ENCODE measurements at regions not wholly inside any gene's neighbourhood (a gene's known extent, or its start where the extent isn't known, plus 50 kb on each side); places are given as distances from the start of the nearest gene placed in this dataset.
"Not testable (repeated sequence)": the region's sequence is repeated elsewhere in the genome, so short reads cannot be mapped to it uniquely, and the experiment has no call there.

- no peak for DNase-seq
Measured at GRCh38 chr2:76174505-76174904, 463.8 kb upstream of the GCFC2 start.

GRCh38 chr2:76173206-76173605 lies 462.5 kb upstream of the GCFC2 start:
- not testable (repeated sequence) for DNase-seq

- DNase-seq = not testable (repeated sequence)
Measured at GRCh38 chr2:76172154-76172595, 461.5 kb upstream of the GCFC2 start.

GRCh38 chr2:76170856-76171255 lies 460.1 kb upstream of the GCFC2 start:
- no peak for DNase-seq

- no peak for DNase-seq
Measured at GRCh38 chr2:76170009-76170384, 459.3 kb upstream of the GCFC2 start.

- DNase-seq = no peak
Measured at GRCh38 chr2:76169276-76170008, 458.7 kb upstream of the GCFC2 start.

- DNase-seq = no peak
Measured at GRCh38 chr2:76163860-76164259, 453.1 kb upstream of the GCFC2 start.

GRCh38 chr2:76160670-76161069 lies 450.0 kb upstream of the GCFC2 start:
- DNase-seq = no peak

- DNase-seq = no peak
Measured at GRCh38 chr2:76159042-76159648, 448.4 kb upstream of the GCFC2 start.

- DNase-seq = peak in 4 of 56 donors; percentile 2 to 39 (median 22)
Measured at GRCh38 chr2:76157531-76157930, 446.8 kb upstream of the GCFC2 start.

GRCh38 chr2:76154981-76155380 lies 444.3 kb upstream of the GCFC2 start:
- DNase-seq = no peak

GRCh38 chr2:76149846-76150245 lies 439.1 kb upstream of the GCFC2 start:
- no peak for DNase-seq

- not testable (repeated sequence) for DNase-seq
Measured at GRCh38 chr2:76139303-76139702, 428.6 kb upstream of the GCFC2 start.

- no peak for DNase-seq
Measured at GRCh38 chr2:76128622-76129021, 417.9 kb upstream of the GCFC2 start.

GRCh38 chr2:76120176-76120575 lies 409.5 kb upstream of the GCFC2 start:
- DNase-seq = peak in 3 of 56 donors; percentile 0 to 3 (median 1)

GRCh38 chr2:76089683-76090082 lies 379.0 kb upstream of the GCFC2 start:
- no peak for DNase-seq

- no peak for DNase-seq
Measured at GRCh38 chr2:76083248-76083647, 372.5 kb upstream of the GCFC2 start.

GRCh38 chr2:76082509-76082908 lies 371.8 kb upstream of the GCFC2 start:
- no peak for DNase-seq

- DNase-seq = no peak
Measured at GRCh38 chr2:76080154-76080553, 369.4 kb upstream of the GCFC2 start.

- DNase-seq = no peak
Measured at GRCh38 chr2:76075126-76075525, 364.4 kb upstream of the GCFC2 start.

- DNase-seq = no peak
Measured at GRCh38 chr2:76073992-76074604, 363.4 kb upstream of the GCFC2 start.

- no peak for DNase-seq
Measured at GRCh38 chr2:76050196-76050595, 339.5 kb upstream of the GCFC2 start.

GRCh38 chr2:76044701-76045100 lies 334.0 kb upstream of the GCFC2 start:
- DNase-seq = no peak
